ENCODE measurements at regions not wholly inside any gene's neighbourhood (a gene's known extent, or its start where the extent isn't known, plus 50 kb on each side); places are given as distances from the start of the nearest gene placed in this dataset.

DNA sequence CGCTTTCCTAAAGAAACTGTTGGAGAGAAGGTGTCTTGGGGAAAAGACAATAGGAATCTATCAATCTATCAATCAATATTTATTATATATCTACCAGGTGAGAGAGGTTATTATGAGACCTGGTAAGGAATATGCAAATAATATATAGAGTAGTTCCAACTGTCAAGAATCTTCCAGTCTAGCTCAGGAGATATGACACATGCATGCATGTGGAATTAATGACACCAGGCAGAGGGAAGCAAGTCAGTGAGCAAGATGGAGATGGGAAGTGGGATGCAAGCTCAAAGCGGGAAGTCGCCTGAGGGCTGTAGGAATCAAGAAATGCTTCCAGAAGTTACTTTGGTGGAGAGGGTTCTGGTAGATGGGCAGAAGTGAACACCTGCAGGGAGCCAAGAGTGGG, 187.4 kb upstream of the NRP1 start:
- Histone ChIP-seq H3K9me2 (ENCODE audit: low read depth, low read length) (no peaks in the 10 kb centered on the region), H3K36me3 (ENCODE audit: insufficient read depth, low read length) (no peaks in the 10 kb centered on the region), H3K27ac (ENCODE audit: low read depth, low read length, poor library complexity, severe bottlenecking) (no peak overlapping the region), H3K9me3 (ENCODE audit: low read length) (no peaks in the 10 kb centered on the region), H3K27me3 (ENCODE audit: insufficient read depth, low read length) (no peaks in the 10 kb centered on the region), H3K4me2 (ENCODE audit: low read length) (no peak overlapping the region), H3K4me3 (ENCODE audit: low read depth, low read length, poor library complexity, severe bottlenecking) (no peak overlapping the region), H2AFZ (ENCODE audit: low read length) (no peak overlapping the region), H3K9ac (ENCODE audit: low read length) (no peak overlapping the region), H3K4me1 (ENCODE audit: insufficient read depth, low read length, severe bottlenecking) (no peaks in the 10 kb centered on the region), H3K79me2 (ENCODE audit: insufficient read depth, low read length) (no peaks in the 10 kb centered on the region), H4K20me1 (ENCODE audit: insufficient read depth, low read length) (no peaks in the 10 kb centered on the region), H3F3A (ENCODE audit: insufficient read depth, low read length) (no peaks in the 10 kb centered on the region)
- TF ChIP-seq, protein P1, sequence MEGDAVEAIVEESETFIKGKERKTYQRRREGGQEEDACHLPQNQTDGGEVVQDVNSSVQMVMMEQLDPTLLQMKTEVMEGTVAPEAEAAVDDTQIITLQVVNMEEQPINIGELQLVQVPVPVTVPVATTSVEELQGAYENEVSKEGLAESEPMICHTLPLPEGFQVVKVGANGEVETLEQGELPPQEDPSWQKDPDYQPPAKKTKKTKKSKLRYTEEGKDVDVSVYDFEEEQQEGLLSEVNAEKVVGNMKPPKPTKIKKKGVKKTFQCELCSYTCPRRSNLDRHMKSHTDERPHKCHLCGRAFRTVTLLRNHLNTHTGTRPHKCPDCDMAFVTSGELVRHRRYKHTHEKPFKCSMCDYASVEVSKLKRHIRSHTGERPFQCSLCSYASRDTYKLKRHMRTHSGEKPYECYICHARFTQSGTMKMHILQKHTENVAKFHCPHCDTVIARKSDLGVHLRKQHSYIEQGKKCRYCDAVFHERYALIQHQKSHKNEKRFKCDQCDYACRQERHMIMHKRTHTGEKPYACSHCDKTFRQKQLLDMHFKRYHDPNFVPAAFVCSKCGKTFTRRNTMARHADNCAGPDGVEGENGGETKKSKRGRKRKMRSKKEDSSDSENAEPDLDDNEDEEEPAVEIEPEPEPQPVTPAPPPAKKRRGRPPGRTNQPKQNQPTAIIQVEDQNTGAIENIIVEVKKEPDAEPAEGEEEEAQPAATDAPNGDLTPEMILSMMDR (IDR thresholded peaks at IDR 0.05; ENCODE audit: low read length) = no peak
- TF ChIP-seq EZH2 (IDR thresholded peaks at IDR 0.05; ENCODE audit: borderline replicate concordance, low read length) = no peak

DNA sequence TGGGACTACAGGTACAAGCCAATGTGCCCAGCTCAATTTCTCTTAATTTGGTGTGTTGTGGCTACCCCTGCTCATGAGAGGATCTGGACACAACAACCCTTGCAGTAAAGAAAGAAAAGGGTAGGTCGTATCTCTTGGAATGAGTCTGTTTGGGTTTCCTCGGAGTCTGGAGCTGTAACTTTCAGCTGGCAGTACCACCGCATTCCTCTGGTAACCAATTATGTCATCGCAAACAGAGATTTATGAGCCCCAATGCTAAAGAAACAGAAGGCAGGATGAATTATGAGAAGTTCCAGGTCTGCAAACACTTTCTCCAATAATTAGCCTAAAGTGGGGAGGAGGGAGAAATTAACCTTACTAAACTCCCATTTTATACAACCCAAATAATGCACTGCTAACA, 186.6 kb upstream of the NRP1 start:
- H3K27me3 ChIP-seq (ENCODE audit: insufficient read depth, low read length) = no peaks in the 10 kb centered on the region
- H3K4me2 ChIP-seq (ENCODE audit: low read length) = no peak overlapping the region
- no peaks in the 10 kb centered on the region for H3K4me1 ChIP-seq (ENCODE audit: insufficient read depth, low read length, severe bottlenecking)
- H3K36me3 ChIP-seq (ENCODE audit: insufficient read depth, low read length) = no peaks in the 10 kb centered on the region
- no peaks in the 10 kb centered on the region for H3K9me3 ChIP-seq (ENCODE audit: low read length)
- no peaks in the 10 kb centered on the region for H4K20me1 ChIP-seq (ENCODE audit: insufficient read depth, low read length)
- no peaks in the 10 kb centered on the region for H3K79me2 ChIP-seq (ENCODE audit: insufficient read depth, low read length)
- H3K27ac ChIP-seq (ENCODE audit: low read depth, low read length, poor library complexity, severe bottlenecking) = no peak overlapping the region
- H3K4me3 ChIP-seq (ENCODE audit: low read depth, low read length, poor library complexity, severe bottlenecking) = no peak overlapping the region
- no peak overlapping the region for H3K9ac ChIP-seq (ENCODE audit: low read length)
- no peaks in the 10 kb centered on the region for H3F3A ChIP-seq (ENCODE audit: insufficient read depth, low read length)
- TF ChIP-seq EZH2 (IDR thresholded peaks at IDR 0.05; ENCODE audit: borderline replicate concordance, low read length) = no peak
- TF ChIP-seq, protein P1 (IDR thresholded peaks at IDR 0.05; ENCODE audit: low read length) = no peak
- H3K9me2 ChIP-seq (ENCODE audit: low read depth, low read length) = no peaks in the 10 kb centered on the region
- no peak overlapping the region for H2AFZ ChIP-seq (ENCODE audit: low read length)

DNA sequence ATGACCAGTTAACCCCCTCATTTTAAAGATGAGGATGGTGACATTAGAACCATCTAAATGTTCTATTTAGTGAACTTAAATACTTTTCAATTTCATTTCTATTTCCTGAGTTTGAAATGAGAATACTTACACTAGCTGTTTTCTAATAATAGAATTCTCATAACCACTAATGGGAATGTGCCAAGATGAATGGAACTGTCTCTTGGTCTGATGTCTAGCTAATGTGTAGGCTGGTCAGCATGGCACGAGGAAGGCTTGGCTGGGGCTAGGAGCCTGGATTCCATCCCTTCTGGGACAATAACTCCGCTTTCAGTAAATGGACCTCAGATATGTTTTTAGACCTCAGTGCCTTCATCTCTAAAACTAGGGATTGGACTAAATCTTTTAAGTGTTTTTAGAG, 185.8 kb upstream of the NRP1 start:
- Histone ChIP-seq H3F3A (ENCODE audit: insufficient read depth, low read length) (no peaks in the 10 kb centered on the region), H3K27ac (ENCODE audit: low read depth, low read length, poor library complexity, severe bottlenecking) (no peak overlapping the region), H3K27me3 (ENCODE audit: insufficient read depth, low read length) (no peaks in the 10 kb centered on the region), H3K4me2 (ENCODE audit: low read length) (no peak overlapping the region), H3K4me1 (ENCODE audit: insufficient read depth, low read length, severe bottlenecking) (no peaks in the 10 kb centered on the region), H3K9me3 (ENCODE audit: low read length) (no peaks in the 10 kb centered on the region), H2AFZ (ENCODE audit: low read length) (no peak overlapping the region), H3K9me2 (ENCODE audit: low read depth, low read length) (no peaks in the 10 kb centered on the region), H3K36me3 (ENCODE audit: insufficient read depth, low read length) (no peaks in the 10 kb centered on the region), H3K4me3 (ENCODE audit: low read depth, low read length, poor library complexity, severe bottlenecking) (no peak overlapping the region), H4K20me1 (ENCODE audit: insufficient read depth, low read length) (no peaks in the 10 kb centered on the region), H3K79me2 (ENCODE audit: insufficient read depth, low read length) (no peaks in the 10 kb centered on the region), H3K9ac (ENCODE audit: low read length) (no peak overlapping the region)
- TF ChIP-seq EZH2 (IDR thresholded peaks at IDR 0.05; ENCODE audit: borderline replicate concordance, low read length) = no peak
- TF ChIP-seq, protein P1 (IDR thresholded peaks at IDR 0.05; ENCODE audit: low read length) = no peak

Data from OCI-LY1 (cell line).